GM23338 (cell line): ENCODE measurements at regions not wholly inside any gene's neighbourhood (a gene's known extent, or its start where the extent isn't known, plus 50 kb on each side); places are given as distances from the start of the nearest gene placed in this dataset.

Experiments used
- EZH2 ChIP-seq: fragments of 200-600 bp; sonication (generic); IDR thresholded peaks from one replicate; pipeline ENCODE4 v1.8.0; 2017; ENCODE audit warnings: antibody characterized with exemption, mild to moderate bottlenecking, low read depth; ENCODE audit not compliant: unreplicated experiment
- EZH2phosphoT487 ChIP-seq: fragments of 200-600 bp; sonication (generic); IDR thresholded peaks from one replicate; pipeline ENCODE4 v1.8.1; 2018; ENCODE audit warnings: antibody characterized with exemption; ENCODE audit not compliant: unreplicated experiment
- JUNB ChIP-seq: IDR thresholded peaks from one replicate; pipeline ENCODE4 v1.6.1; 2016; ENCODE audit warnings: antibody characterized with exemption; ENCODE audit not compliant: unreplicated experiment
- POLR2AphosphoS5 ChIP-seq: IDR thresholded peaks from 2 replicates; pipeline ENCODE4 v1.6.1; 2016; ENCODE audit warnings: antibody characterized with exemption, low read depth
- STAT1 ChIP-seq: IDR thresholded peaks from one replicate; pipeline ENCODE4 v1.6.1; 2016; ENCODE audit warnings: antibody characterized with exemption; ENCODE audit not compliant: unreplicated experiment
- ZNF114 ChIP-seq: fragments of 250-450 bp; sonication (Bioruptor Pico); IDR thresholded peaks from 2 replicates; pipeline ENCODE4 v1.5.0; 2020; ENCODE audit warnings: mild to moderate bottlenecking, moderate library complexity
- TF ChIP-seq, protein P1 (sequence below), 2 experiments: fragments of 200-600 bp in 1 of 2; sonication (generic) in 1 of 2; conservative IDR thresholded peaks; 2 replicates each; pipeline versions ENCODE4 v1.5.1 to v1.6.1; 2016 to 2017; ENCODE audit warnings: antibody characterized with exemption in 2 of 2, low read depth in 2 of 2, mild to moderate bottlenecking in 2 of 2, moderate library complexity in 1 of 2
- TF ChIP-seq, protein P2 (sequence below): IDR thresholded peaks from 2 replicates; pipeline ENCODE4 v1.6.1; 2016; ENCODE audit warnings: antibody characterized with exemption
- TF ChIP-seq, protein P3 (sequence below): IDR thresholded peaks from one replicate; pipeline ENCODE4 v1.6.1; 2018; ENCODE audit warnings: antibody characterized with exemption; ENCODE audit not compliant: unreplicated experiment

DNA sequence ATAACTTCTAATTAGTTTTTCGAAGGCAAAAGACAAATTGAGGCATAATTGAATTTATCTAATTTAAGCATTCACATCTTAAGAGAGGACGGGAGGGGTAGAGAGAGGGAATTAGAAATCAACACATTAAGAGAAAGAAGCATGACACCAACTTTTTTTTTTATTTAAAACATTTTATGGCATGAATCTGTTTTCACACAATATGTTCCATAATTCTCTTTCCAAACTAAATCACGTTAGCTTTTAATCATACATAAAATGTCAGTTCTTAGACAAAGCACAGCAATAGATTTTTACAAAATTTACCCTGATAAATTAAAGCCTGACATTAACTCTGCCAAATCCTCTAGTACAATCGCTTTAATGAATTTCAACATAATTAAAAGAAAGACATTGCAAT, 600.8 kb upstream of the ROBO1 start:
- TF ChIP-seq POLR2AphosphoS5 (no peak), EZH2 (no peak), EZH2phosphoT487 (no peak), STAT1 (no peak), ZNF114 (CRISPR knock-in tag) (no peak), JUNB (no peak)
- TF ChIP-seq, protein P1, sequence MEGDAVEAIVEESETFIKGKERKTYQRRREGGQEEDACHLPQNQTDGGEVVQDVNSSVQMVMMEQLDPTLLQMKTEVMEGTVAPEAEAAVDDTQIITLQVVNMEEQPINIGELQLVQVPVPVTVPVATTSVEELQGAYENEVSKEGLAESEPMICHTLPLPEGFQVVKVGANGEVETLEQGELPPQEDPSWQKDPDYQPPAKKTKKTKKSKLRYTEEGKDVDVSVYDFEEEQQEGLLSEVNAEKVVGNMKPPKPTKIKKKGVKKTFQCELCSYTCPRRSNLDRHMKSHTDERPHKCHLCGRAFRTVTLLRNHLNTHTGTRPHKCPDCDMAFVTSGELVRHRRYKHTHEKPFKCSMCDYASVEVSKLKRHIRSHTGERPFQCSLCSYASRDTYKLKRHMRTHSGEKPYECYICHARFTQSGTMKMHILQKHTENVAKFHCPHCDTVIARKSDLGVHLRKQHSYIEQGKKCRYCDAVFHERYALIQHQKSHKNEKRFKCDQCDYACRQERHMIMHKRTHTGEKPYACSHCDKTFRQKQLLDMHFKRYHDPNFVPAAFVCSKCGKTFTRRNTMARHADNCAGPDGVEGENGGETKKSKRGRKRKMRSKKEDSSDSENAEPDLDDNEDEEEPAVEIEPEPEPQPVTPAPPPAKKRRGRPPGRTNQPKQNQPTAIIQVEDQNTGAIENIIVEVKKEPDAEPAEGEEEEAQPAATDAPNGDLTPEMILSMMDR (conservative IDR thresholded peaks at IDR 0.05; ENCODE audit: low read depth in 2 of 2) = no peak
- TF ChIP-seq, protein P2, sequence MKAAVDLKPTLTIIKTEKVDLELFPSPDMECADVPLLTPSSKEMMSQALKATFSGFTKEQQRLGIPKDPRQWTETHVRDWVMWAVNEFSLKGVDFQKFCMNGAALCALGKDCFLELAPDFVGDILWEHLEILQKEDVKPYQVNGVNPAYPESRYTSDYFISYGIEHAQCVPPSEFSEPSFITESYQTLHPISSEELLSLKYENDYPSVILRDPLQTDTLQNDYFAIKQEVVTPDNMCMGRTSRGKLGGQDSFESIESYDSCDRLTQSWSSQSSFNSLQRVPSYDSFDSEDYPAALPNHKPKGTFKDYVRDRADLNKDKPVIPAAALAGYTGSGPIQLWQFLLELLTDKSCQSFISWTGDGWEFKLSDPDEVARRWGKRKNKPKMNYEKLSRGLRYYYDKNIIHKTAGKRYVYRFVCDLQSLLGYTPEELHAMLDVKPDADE = no peak
- TF ChIP-seq, protein P3, sequence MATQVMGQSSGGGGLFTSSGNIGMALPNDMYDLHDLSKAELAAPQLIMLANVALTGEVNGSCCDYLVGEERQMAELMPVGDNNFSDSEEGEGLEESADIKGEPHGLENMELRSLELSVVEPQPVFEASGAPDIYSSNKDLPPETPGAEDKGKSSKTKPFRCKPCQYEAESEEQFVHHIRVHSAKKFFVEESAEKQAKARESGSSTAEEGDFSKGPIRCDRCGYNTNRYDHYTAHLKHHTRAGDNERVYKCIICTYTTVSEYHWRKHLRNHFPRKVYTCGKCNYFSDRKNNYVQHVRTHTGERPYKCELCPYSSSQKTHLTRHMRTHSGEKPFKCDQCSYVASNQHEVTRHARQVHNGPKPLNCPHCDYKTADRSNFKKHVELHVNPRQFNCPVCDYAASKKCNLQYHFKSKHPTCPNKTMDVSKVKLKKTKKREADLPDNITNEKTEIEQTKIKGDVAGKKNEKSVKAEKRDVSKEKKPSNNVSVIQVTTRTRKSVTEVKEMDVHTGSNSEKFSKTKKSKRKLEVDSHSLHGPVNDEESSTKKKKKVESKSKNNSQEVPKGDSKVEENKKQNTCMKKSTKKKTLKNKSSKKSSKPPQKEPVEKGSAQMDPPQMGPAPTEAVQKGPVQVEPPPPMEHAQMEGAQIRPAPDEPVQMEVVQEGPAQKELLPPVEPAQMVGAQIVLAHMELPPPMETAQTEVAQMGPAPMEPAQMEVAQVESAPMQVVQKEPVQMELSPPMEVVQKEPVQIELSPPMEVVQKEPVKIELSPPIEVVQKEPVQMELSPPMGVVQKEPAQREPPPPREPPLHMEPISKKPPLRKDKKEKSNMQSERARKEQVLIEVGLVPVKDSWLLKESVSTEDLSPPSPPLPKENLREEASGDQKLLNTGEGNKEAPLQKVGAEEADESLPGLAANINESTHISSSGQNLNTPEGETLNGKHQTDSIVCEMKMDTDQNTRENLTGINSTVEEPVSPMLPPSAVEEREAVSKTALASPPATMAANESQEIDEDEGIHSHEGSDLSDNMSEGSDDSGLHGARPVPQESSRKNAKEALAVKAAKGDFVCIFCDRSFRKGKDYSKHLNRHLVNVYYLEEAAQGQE = no peak
